ENCODE measurements at regions not wholly inside any gene's neighbourhood (a gene's known extent, or its start where the extent isn't known, plus 50 kb on each side); places are given as distances from the start of the nearest gene placed in this dataset.

GRCh38 chr11:129591527-129591926 lies 215.9 kb downstream of the BARX2 start:
- no peak for DNase-seq

GRCh38 chr11:129592191-129592590 lies 216.5 kb downstream of the BARX2 start:
- DNase-seq: no peak

- DNase-seq: no peak
These were observed 217.4 kb downstream of the BARX2 start for GRCh38 chr11:129593098-129593497.

- DNase-seq: no peak
These were observed 219.7 kb downstream of the BARX2 start for GRCh38 chr11:129595038-129595962.

GRCh38 chr11:129596351-129596750 lies 219.3 kb upstream of the TMEM45B start:
- DNase-seq: no peak

GRCh38 chr11:129598378-129598777 lies 217.3 kb upstream of the TMEM45B start:
- no peak for DNase-seq

- DNase-seq: no peak
These were observed 209.8 kb upstream of the TMEM45B start for GRCh38 chr11:129605815-129606214.

- DNase-seq: no peak
These were observed 206.9 kb upstream of the TMEM45B start for GRCh38 chr11:129608711-129609110.

- DNase-seq: no peak
These were observed 205.5 kb upstream of the TMEM45B start for GRCh38 chr11:129610125-129610524.

GRCh38 chr11:129610545-129610944 lies 205.1 kb upstream of the TMEM45B start:
- no peak for DNase-seq

- DNase-seq: no peak
These were observed 203.8 kb upstream of the TMEM45B start for GRCh38 chr11:129611661-129612446.

GRCh38 chr11:129612447-129612961 lies 203.1 kb upstream of the TMEM45B start:
- DNase-seq: no peak

- DNase-seq: no peak
These were observed 202.6 kb upstream of the TMEM45B start for GRCh38 chr11:129613071-129613470.

- DNase-seq: no peak
These were observed 201.2 kb upstream of the TMEM45B start for GRCh38 chr11:129614256-129614944.

- no peak for DNase-seq
These were observed 197.5 kb upstream of the TMEM45B start for GRCh38 chr11:129618046-129618569.

GRCh38 chr11:129620237-129621104 lies 195.2 kb upstream of the TMEM45B start:
- DNase-seq: no peak

GRCh38 chr11:129625930-129626329 lies 189.7 kb upstream of the TMEM45B start:
- DNase-seq: no peak

GRCh38 chr11:129631201-129631600 lies 184.4 kb upstream of the TMEM45B start:
- DNase-seq: no peak

- no peak for DNase-seq
These were observed 178.7 kb upstream of the TMEM45B start for GRCh38 chr11:129636926-129637325.

GRCh38 chr11:129637473-129637872 lies 178.2 kb upstream of the TMEM45B start:
- DNase-seq: no peak

GRCh38 chr11:129637983-129638776 lies 177.5 kb upstream of the TMEM45B start:
- DNase-seq: no peak
